Esophagus muscularis mucosa (tissue), 4 donors: ENCODE measurements at regions not wholly inside any gene's neighbourhood (a gene's known extent, or its start where the extent isn't known, plus 50 kb on each side); places are given as distances from the start of the nearest gene placed in this dataset.
A peak's percentile ranks its signal among the peaks of the same experiment; 100 is the strongest.
"Not testable (repeated sequence)": the region's sequence is repeated elsewhere in the genome, so short reads cannot be mapped to it uniquely, and the experiment has no call there.

Experiments used
- DNase-seq: peaks from one replicate; pipeline ENCODE4 v3.0.0-alpha.2; 2017; ENCODE audit errors: extremely low spot score
- H3K27ac ChIP-seq, 4 donors: fragments of 200-600 bp; sonication (generic); replicated peaks in 1 of 4; 1 replicate in 3 of 4; 2 replicates in 1 of 4; pipeline ENCODE4 v1.5.1; 2016 to 2019; ENCODE audit warnings: mild to moderate bottlenecking in 1 of 4
- H3K27me3 ChIP-seq, 4 donors: fragments of 200-600 bp; sonication (generic); one replicate each; pipeline versions ENCODE4 v1.5.1 to v1.6.0; 2016 to 2019
- H3K36me3 ChIP-seq, 4 donors: fragments of 200-600 bp; sonication (generic); one replicate each; pipeline ENCODE4 v1.5.1; 2016 to 2019
- H3K4me1 ChIP-seq, 4 donors: fragments of 200-600 bp; sonication (generic); one replicate each; pipeline ENCODE4 v1.5.1; 2016 to 2019
- H3K4me3 ChIP-seq, 4 donors: fragments of 200-600 bp; sonication (generic); 1 replicate in 2 of 4; 2 replicates in 2 of 4; pipeline ENCODE4 v1.5.1; 2016 to 2019; ENCODE audit warnings: mild to moderate bottlenecking in 4 of 4, moderate library complexity in 1 of 4
- H3K9me3 ChIP-seq, 4 donors: fragments of 200-600 bp; sonication (generic); 1 replicate in 3 of 4; 2 replicates in 1 of 4; pipeline ENCODE4 v1.5.1; 2016 to 2019
- EP300 ChIP-seq: sonication (generic); formaldehyde crosslinking; IDR thresholded peaks from one replicate; pipeline ENCODE4 v1.6.1; 2017; ENCODE audit warnings: antibody characterized with exemption
- POLR2A ChIP-seq: fragments of 450-650 bp; IDR thresholded peaks from one replicate; pipeline ENCODE4 v1.6.1; 2017; ENCODE audit warnings: antibody characterized with exemption, moderate library complexity, mild to moderate bottlenecking, low read depth
- POLR2AphosphoS5 ChIP-seq, 2 donors: sonication (generic); formaldehyde crosslinking; IDR thresholded peaks; one replicate each; pipeline ENCODE4 v1.6.1; 2017; ENCODE audit warnings: antibody characterized with exemption in 2 of 2
- WGBS: methylation state at CpG from one replicate; pipeline ENCODE4 v1.1.5; 2018; 5-methylcytosine and 5-hydroxymethylcytosine counted together
- intact Hi-C: fragments of 100-400 bp; cut with DNase I; formaldehyde crosslinking; loops from one replicate; pipeline ENCODE4 v1.15.1; 2023
- TF ChIP-seq, protein P1 (sequence below), 3 experiments: fragments of 200-600 bp in 2 of 3; fragments of 450-650 bp in 1 of 3; sonication (generic) in 2 of 3; IDR thresholded peaks; one replicate each; pipeline ENCODE4 v1.5.1; 2017 to 2019; ENCODE audit warnings: antibody characterized with exemption in 3 of 3, mild to moderate bottlenecking in 2 of 3, moderate library complexity in 1 of 3

DNA sequence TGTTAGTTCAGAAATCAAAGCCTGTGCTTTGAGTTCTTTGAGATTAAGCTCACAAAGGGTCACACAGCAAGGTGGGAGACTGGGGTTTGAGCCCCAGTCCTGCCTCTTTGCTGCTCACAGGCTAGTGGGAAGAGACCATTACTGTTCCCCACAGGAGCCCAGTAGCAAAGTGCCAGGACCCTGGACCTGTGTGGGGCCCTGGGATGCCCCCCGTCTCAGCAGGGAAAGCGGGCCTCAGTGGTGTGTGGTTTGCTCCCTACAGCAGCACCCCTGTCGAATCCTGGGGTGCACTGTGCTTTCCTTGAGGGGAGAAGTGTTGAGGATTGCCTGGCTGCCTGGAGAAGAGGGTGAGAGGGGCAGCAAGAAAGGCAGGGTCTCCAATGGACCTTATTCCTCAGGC, 239.4 kb downstream of the ANKRD30B start:
- intact Hi-C loops, H3K4me1 ChIP-seq, H3K27ac ChIP-seq, H3K9me3 ChIP-seq, H3K36me3 ChIP-seq, H3K27me3 ChIP-seq, DNase-seq, H3K4me3 ChIP-seq: not testable (repeated sequence)
- WGBS: 64% methylated on average over 3 of the region's 3 CpGs

DNA sequence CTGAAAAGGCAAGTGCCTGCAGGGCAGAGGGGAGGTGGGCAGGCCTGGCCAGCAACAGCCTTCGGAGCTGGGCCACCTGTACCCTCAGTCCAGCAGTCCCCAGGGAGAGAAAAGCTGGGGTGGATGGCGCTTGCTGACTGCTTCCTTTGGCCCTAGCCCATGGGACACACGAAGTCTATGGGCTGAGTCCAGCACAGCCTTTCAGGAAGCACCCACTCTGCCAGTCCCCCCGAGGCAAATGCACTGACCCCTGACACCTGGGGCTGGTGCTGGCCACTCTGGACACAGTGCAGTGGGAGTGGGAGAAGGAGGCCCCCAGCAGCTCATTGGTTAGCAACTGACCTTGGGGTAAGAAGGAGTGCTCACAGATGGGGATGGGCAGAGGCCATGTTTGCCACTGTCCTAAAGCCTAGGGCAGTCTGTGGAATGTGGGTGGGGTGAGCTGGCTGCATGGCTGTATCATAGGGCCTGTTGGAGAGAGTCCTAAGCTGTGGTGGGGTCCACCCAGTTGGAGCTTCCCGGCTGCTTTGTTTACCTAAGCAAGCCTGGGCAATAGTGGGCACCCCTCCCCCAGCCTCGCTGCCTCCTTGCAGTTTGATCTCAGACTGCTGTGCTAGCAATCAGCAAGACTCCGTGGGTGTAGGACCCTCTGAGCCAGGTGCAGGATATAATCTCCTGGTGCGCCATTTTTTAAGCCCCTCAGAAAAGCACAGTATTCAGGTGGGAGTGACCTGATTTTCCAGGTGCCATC, 240.2 kb downstream of the ANKRD30B start:
- H3K4me3 ChIP-seq, intact Hi-C loops, DNase-seq, H3K36me3 ChIP-seq, H3K27me3 ChIP-seq, H3K27ac ChIP-seq, H3K4me1 ChIP-seq, H3K9me3 ChIP-seq: not testable (repeated sequence)
- WGBS: 60% methylated on average over 5 of the region's 8 CpGs

DNA sequence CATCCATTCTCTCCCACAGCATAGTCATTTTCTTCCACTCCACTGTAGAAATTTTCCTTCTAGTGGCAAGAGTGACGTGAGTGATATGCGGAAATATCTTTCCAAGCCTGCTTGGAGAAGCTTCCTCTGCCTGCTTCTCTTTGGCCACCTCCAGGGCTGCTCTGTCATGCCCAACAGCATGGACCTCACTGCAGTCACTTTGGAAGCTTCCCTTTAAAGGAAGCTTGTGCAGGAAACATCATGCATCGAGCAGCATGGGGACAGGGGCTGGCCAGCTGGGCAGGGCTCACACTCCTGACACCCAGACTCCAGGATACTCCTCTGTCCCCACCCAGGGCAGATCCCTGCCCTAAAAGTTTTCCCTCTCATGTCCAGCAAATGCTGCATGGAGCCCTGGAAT, 241.6 kb downstream of the ANKRD30B start:
- H3K36me3 ChIP-seq, H3K4me3 ChIP-seq, H3K27ac ChIP-seq, intact Hi-C loops, H3K4me1 ChIP-seq, H3K9me3 ChIP-seq, H3K27me3 ChIP-seq: not testable (repeated sequence)
- DNase-seq: peak; percentile 26
- WGBS: 79% methylated on average over 2 of the region's 3 CpGs

DNA sequence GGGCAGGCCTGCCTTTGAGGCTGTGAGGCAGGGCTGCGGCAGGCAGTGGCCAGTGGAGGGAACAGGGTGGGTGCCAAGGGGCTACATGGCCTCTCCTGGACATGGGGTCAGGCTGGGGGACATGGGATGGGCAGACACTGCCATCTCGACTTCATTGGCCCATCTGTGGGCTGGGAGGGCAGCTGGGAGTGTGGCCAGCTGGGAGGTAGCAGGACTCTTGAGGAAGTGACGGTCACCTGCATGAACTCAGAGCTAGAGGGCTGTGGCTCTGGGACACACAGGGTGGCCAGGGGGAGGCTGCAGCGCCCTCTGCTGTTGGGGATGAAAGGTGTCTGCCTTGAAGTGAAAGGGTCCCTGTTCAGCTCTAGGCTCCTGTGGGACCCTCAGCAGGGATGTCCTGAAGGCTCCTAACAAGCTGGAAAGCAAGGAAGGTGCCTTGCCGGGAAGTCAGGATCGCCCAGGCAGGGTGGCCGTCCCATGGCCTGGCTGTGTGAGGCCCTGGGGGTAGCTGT, 244.0 kb downstream of the ANKRD30B start:
- H3K36me3 ChIP-seq, H3K4me1 ChIP-seq, H3K27me3 ChIP-seq, intact Hi-C loops, H3K4me3 ChIP-seq, H3K27ac ChIP-seq, H3K9me3 ChIP-seq: not testable (repeated sequence)
- 82% methylated on average over 5 of the region's 7 CpGs for WGBS
- DNase-seq: peak; percentile 42

DNA sequence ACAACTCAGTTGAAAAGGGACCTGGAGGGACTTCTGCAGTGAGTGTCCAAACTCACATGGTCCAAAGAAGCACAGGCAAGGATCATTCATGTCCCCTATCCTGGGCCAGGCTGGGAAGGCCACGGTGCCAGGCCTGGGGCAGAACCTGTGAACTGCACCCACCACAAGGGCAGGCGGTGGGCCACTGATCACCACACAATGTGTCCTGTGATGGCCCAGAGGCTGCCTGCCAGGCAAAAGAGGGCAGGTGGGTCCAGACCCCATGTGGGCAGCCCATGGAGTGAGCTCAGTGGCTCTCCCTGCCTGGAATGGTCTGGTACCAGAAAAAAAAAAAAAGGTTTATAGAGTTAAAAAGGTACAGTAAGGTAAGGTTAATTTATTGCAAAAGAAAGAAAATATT, 244.8 kb downstream of the ANKRD30B start:
- H3K36me3 ChIP-seq, H3K27ac ChIP-seq, H3K9me3 ChIP-seq, H3K27me3 ChIP-seq, H3K4me3 ChIP-seq, intact Hi-C loops, H3K4me1 ChIP-seq: not testable (repeated sequence)
- 92% methylated on average over 2 of the region's 2 CpGs for WGBS
- peak; percentile 86 for DNase-seq

DNA sequence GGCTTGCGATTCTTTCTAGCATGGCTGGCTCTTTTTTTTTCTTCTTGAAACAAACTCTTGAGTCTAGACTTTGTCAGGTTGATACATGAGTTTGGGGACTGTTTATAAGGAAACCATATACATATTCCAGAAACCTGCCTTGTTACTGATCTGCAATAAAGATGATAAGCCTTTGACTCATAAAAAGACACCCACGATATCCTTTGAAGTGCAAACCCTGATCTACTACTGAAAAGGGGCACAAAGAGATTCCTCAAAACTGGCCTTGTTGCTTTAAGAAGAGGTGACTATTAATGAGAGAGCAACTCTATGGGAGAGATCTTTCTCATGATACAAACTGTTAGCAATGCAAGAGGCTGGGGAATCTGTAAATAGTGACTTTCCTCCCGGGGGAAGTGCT, 247.1 kb downstream of the ANKRD30B start:
- H3K4me3 ChIP-seq, H3K27ac ChIP-seq, intact Hi-C loops, DNase-seq, H3K9me3 ChIP-seq, H3K4me1 ChIP-seq, H3K36me3 ChIP-seq: not testable (repeated sequence)
- peaks cover 0 to 10% (median 0%) of the 10 kb centered on the region in 4 donors for H3K27me3 ChIP-seq
- 75% methylated on average over 3 of the region's 3 CpGs for WGBS

DNA sequence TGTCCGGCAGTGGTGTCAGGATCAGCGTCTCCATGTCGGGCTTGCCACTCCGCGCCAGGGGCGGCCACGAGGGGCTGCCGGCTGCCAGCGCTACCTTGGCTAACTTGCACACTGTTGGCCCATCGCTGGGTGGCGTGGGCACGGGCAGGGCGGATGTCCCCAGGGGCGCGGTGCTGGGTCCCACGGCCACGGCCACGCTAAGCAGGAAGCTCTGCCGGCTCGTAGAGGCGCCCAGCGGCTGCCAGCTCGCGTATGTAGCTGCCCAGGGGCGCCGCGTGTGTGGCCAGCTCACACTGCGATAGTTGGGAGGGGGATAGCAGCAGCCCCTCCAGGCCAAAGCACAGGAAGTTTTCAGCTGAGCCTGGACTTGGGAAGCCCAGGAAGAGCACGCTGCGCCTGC, 249.4 kb downstream of the ANKRD30B start:
- Histone ChIP-seq H3K36me3 (no peaks in the 10 kb centered on the region), H3K4me1 (no peaks in the 10 kb centered on the region), H3K9me3 (peaks cover 0 to 6% (median 0%) of the 10 kb centered on the region in 4 donors), H3K27ac (no peak overlapping the region), H3K4me3 (no peak overlapping the region), H3K27me3 (peaks cover 0 to 29% (median 0%) of the 10 kb centered on the region in 4 donors)
- intact Hi-C loops: no loop called here
- 91% methylated on average over 11 of the region's 30 CpGs for WGBS
- TF ChIP-seq POLR2AphosphoS5 (IDR thresholded peaks at IDR 0.05) (no peak), POLR2A (no peak), EP300 (no peak)
- TF ChIP-seq, protein P1, sequence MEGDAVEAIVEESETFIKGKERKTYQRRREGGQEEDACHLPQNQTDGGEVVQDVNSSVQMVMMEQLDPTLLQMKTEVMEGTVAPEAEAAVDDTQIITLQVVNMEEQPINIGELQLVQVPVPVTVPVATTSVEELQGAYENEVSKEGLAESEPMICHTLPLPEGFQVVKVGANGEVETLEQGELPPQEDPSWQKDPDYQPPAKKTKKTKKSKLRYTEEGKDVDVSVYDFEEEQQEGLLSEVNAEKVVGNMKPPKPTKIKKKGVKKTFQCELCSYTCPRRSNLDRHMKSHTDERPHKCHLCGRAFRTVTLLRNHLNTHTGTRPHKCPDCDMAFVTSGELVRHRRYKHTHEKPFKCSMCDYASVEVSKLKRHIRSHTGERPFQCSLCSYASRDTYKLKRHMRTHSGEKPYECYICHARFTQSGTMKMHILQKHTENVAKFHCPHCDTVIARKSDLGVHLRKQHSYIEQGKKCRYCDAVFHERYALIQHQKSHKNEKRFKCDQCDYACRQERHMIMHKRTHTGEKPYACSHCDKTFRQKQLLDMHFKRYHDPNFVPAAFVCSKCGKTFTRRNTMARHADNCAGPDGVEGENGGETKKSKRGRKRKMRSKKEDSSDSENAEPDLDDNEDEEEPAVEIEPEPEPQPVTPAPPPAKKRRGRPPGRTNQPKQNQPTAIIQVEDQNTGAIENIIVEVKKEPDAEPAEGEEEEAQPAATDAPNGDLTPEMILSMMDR (IDR thresholded peaks at IDR 0.05): no peak
- DNase-seq: peak; percentile 34

DNA sequence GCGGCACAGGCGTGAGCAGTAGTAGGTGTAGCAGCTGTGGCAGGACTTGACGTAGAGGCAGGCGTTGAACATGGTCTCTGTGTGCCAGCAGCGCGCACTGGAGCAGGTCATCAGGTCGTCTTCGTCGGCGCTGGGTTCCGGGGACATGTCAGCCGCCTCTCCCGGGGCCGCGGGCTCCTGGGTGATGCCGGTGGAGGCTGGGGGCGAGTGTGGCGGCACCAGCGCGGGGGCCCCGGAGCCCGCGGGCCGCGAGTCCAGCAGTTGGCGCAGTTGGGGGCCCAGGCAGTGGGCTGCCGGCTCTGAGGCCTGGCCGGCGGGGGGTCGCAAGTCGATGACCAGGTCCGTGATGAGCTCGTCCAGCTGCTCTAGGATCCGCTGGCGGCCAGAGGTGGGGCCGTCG, 249.9 kb downstream of the ANKRD30B start:
- H3K4me3 ChIP-seq, H3K36me3 ChIP-seq, H3K4me1 ChIP-seq, H3K9me3 ChIP-seq, DNase-seq, intact Hi-C loops, H3K27ac ChIP-seq: not testable (repeated sequence)
- WGBS: 100% methylated on average over 4 of the region's 37 CpGs
- H3K27me3 ChIP-seq: peaks cover 0 to 29% (median 0%) of the 10 kb centered on the region in 4 donors

DNA sequence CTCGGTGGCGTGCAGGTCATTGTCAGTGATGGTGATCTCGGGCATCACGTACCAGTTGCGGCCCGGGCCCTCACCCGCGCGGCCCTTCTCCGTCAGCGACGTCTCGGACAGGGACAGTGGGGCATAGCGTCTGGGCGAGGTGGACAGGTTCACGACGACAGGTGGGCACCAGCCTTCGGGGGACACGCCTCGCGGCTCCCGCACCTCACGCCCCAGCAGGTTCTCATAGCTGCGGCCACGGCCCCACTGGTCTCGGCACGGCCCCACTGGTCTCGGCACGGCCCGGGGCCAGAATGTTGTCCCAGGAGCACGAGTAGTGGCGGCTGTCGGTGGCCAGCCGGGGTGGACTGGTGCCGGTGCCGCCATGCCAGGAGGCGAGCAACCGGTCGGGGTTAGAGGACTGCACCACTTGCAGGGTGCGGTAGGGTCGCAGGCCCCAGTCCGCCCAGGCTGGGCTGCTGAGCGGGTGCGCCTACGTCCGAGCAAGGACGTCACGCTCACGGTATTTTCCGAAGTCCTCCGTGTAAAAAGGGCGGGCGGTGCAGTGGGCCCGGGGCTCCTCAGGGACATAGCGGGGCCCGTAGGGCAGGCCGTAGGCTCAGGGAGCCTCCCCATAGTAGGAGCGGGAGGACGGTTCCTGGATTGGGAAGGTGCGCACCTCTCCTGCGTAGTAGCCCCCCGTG, 250.5 kb downstream of the ANKRD30B start:
- DNase-seq, H3K9me3 ChIP-seq, H3K4me1 ChIP-seq, H3K36me3 ChIP-seq, intact Hi-C loops, H3K27ac ChIP-seq, H3K4me3 ChIP-seq: not testable (repeated sequence)
- WGBS: 95% methylated on average over 52 of the region's 62 CpGs
- H3K27me3 ChIP-seq: peaks cover 0 to 29% (median 0%) of the 10 kb centered on the region in 4 donors
